Stimulated activated CD8-positive, alpha-beta memory T cell treated with anti-CD3 and anti-CD28 coated beads, Interleukin-15, amount 100 ng/mL, for 48 hours (primary cell): ENCODE measurements at regions not wholly inside any gene's neighbourhood (a gene's known extent, or its start where the extent isn't known, plus 50 kb on each side); places are given as distances from the start of the nearest gene placed in this dataset.

Experiments
- DNase-seq, 2 donors: peaks; one replicate each; pipeline ENCODE4 v3.0.0-alpha.2; 2020; ENCODE audit warnings: low read depth in 2 of 2

DNA sequence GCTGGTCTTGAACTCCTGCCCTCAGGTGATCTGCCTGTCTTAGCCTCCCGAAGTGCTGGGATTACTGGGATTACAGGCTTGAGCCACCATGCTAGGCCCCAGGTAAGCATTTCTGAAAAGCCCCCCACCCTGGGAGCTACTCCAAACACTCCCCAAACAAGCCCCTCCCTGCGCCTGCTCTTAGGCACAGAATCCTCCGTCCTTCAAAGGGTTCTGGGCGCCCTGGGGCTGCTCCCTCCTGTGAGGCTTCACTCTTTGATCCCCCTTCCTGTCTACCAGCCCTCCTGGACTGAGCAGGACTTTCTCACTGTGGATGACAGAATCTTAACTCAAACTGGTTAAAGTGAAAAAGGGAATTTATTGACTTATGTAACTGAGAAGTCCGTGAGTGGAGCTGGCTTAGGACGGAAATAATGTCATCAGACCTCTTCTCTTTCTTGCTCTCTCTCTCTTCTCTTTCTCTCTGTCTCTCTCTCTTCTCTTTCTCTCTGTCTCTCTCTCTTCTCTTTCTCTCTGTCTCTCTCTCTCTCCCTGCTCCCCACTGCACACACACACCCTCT is 66.9 kb upstream of the CLMN start:
- DNase-seq, result no peak

DNA sequence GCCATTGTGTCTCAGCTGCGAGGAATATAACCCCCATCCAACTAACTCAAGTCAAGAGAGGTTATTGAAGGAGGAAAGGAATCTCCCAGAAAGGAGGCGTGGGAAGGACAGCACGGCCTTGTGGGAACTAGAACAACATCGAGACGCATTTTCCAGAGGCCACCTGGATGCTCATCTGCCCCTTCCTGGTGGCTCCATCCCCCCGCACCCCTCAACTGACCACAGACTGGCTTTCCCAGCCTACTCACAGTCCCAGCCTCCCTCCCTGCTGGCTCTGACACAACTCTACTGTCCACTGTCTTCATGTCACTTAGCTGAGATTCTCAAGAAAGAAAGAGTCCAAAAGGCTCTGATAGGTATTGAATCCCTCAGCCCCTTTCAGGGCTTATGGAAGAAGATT is 66.0 kb upstream of the CLMN start:
- DNase-seq, result no peak

DNA sequence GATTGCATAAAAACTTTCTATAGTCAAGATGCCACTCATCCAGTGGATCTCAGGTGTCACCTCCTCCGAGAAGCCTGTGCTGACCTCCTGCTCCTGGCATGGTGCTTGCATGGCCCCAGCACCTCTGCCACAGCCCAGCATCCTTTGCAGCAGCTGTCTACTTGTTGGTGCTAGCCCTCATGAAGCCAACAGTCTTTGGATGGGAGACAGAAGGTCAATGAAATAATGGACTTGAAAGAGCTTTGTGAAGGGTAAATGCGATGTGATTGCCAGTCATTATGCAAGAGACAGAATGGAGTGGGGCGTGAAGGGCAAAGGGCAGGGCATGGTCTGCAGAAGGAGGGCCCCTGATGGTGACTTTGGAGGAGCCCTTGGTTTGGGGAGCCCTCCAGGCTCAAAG is 63.0 kb upstream of the CLMN start:
- DNase-seq, result no peak

DNA sequence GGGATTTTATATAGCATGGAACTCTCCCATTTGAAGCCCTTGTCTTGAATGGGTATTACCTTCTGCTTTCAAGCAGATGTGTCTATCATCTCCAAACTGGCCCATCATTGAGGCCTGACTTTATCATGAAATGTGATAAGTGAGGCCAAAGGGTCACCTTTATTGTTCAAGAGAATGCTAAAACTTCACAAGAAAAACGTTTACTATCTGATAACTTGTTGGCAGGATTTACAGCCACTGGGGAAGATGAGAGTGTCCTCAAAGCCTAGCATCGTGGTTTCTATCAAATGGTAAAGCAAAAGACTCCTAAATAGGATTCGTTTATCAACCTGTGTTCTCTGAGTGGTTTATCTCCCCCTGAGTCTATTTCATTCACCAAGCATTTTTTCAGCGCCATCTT is 62.0 kb upstream of the CLMN start:
- DNase-seq, result no peak

DNA sequence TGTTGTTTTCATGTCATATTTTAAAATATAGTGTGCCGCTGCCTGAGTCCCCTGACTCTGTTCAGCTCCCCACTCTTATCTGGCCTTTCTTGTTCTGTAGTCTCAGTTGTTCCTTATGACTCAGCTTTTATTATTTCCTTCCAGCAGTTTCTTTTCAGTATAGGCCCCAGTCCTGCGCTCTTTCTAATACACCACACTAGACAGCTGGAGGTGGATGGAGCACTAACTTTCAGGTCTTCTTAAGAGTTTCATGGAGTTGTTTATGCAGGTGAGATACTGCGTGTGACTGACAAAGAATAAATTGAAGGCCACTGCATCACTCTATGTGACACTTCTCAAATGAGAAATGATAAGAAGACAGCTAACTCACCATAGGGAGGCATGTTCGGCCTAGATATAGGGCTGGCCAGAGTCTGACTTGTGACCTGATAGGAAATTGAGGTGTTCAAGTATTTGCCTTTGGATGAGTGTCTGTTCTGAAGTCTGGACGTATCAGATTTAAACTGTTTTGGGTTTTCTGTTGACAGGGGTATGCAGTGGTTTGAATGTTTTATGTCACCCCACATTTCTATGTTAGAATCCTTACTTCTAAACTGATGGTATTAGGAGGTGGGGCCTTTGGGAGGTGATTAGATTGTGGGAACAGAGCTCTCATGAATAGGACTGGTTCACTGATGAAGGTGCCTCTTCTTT is 60.8 kb upstream of the CLMN start:
- no peak for DNase-seq

DNA sequence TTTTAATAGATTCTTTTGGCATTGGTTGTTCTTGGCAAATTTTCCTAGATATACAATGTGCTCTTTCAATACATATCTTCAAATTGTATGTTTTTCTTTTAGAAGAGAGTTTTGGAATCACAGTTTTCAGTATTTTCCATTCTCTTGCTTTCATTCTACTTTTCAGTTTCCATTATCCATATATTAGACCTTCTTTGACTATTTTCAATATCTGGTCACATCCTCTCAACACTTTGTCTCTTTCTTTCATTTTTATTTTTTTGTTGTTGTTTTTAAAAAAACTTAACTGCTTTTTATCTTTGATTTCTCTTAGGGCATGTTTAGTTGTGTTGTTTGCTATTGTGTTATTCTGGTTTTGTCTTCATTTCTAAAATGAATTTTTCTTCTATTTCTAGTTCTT is 59.9 kb upstream of the CLMN start:
- no peak for DNase-seq

DNA sequence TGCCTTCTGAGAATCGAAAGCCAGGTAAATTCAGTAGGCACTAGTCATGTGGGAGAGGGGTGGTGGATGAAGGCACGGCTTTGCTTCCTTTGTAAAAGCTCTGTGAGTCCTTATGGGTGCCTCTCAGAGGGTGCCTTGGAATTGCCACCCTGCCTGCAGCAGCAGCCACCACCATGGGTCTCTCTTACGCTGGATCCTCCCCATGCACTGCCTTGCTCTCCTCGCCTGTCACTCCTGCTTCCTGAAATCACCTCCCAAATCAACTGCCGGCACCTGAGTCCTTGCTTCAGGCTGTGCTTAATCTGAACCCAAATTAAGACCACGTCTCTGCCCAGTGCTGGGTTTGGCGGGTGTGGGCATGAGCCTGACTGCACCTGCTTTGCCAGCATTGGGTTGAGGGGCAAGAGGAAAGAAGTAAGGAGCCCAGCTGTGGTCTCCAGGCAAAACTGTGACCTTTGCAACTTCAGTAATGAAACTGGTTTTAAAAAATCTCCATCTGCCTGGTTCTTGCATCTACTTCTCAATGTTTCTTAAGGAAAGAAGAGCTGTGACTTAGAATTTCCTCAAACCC is 55.9 kb upstream of the CLMN start:
- no peak for DNase-seq

DNA sequence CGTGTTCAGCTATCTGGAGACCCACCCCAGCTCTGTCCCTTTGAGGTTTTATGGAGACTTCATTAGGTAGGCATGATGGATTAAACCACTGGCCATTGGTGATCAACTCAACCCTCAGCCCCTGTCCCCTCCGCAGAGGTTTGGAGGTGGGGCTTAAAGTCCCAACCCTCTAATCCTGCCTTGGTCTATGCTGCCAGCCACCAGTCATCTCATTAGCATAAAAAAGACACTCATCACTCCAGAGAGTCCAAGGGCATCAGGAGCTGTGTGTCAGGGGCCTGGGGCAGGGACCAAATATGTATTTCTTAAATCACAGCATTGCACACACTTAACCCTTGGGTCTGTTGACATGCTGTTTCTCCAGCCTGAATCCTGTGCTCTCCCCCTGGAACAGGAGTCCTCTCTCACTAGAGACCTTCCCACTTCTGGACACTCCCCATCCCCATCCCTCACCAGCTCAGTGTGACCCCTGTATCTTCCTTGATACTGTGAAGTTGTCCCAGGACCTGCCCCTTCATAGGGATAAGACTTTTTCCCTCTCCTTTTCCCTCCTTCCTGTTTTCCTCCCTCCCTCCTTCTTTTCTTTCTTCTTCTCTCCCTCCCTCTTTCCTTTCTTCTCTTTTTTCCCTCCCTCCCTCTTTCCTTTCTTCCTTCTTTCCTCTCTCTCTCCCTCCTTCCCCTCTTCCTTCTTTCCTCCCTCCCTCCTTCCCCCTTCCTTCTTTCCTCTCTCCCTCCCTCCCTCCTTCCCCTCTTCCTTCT is 54.7 kb upstream of the CLMN start:
- no peak for DNase-seq

DNA sequence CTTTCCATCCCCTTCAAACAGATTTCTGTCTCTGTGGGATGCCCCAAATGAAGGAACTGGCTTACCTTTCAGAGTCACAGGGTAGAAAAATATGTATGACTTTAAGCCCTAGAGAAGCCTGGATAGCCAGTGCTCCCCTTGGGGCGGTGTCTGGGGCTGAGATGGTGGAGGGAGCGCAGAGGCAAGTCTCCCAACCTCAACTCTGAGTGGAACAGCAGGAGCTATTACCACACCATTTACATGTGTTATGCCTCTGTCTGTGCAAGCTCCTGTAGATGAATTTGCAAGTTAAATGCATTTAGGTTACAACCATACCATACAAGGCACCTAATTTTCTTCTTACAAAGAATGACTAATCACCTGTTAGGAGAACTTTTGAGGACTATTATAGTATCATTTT is 50.4 kb upstream of the CLMN start:
- no peak for DNase-seq
